ENCODE measurements at regions not wholly inside any gene's neighbourhood (a gene's known extent, or its start where the extent isn't known, plus 50 kb on each side); places are given as distances from the start of the nearest gene placed in this dataset.
"Not testable (repeated sequence)": the region's sequence is repeated elsewhere in the genome, so short reads cannot be mapped to it uniquely, and the experiment has no call there.

GRCh38 chr9:65405766-65406165 lies 120.8 kb upstream of the FOXD4L5 start:
- not testable (repeated sequence) for TF ChIP-seq EZH2 (optimal IDR thresholded peaks at IDR 0.05; ENCODE audit: low read depth, low read length); CTCF (IDR thresholded peaks at IDR 0.05; ENCODE audit: low read length)

Measured in MM.1S (cell line).